PC-3 (cell line): ENCODE measurements at regions not wholly inside any gene's neighbourhood (a gene's known extent, or its start where the extent isn't known, plus 50 kb on each side); places are given as distances from the start of the nearest gene placed in this dataset.

Experiments used
- EZH2 ChIP-seq: fragments of 300-600 bp; sonication (generic); IDR thresholded peaks from one replicate; pipeline ENCODE4 v1.6.1; 2017; ENCODE audit warnings: antibody characterized with exemption, mild to moderate bottlenecking, low read length; ENCODE audit not compliant: unreplicated experiment
- TF ChIP-seq, protein P1 (sequence below): fragments of 300-600 bp; sonication (generic); conservative IDR thresholded peaks from 2 replicates; pipeline ENCODE4 v1.5.1; 2017; ENCODE audit warnings: antibody characterized with exemption, low read depth, mild to moderate bottlenecking, low read length

DNA sequence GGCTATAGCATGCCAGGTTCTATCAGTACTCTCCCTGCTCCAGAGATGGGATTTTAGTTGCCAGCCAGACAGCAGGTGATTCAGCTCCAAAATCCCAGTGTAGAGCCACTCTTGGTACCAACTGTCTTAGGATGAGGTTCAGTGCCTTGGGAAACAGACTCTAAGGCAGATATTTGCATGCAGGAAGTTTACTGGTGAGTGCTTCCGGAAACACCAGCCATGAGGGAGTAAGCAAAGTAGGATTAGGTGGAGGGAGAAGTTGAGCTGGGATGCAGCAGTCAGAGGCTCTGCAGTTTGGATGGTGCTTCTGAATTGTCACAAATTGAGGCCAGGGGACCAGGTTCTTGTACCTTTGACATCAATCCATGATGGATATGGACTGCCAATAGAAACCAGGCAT is 207.5 kb upstream of the JUN start:
- TF ChIP-seq, protein P1, sequence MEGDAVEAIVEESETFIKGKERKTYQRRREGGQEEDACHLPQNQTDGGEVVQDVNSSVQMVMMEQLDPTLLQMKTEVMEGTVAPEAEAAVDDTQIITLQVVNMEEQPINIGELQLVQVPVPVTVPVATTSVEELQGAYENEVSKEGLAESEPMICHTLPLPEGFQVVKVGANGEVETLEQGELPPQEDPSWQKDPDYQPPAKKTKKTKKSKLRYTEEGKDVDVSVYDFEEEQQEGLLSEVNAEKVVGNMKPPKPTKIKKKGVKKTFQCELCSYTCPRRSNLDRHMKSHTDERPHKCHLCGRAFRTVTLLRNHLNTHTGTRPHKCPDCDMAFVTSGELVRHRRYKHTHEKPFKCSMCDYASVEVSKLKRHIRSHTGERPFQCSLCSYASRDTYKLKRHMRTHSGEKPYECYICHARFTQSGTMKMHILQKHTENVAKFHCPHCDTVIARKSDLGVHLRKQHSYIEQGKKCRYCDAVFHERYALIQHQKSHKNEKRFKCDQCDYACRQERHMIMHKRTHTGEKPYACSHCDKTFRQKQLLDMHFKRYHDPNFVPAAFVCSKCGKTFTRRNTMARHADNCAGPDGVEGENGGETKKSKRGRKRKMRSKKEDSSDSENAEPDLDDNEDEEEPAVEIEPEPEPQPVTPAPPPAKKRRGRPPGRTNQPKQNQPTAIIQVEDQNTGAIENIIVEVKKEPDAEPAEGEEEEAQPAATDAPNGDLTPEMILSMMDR, result no peak
- no peak for TF ChIP-seq EZH2
